HG03135 (cell line): ENCODE measurements at regions not wholly inside any gene's neighbourhood (a gene's known extent, or its start where the extent isn't known, plus 50 kb on each side); places are given as distances from the start of the nearest gene placed in this dataset.
"Not testable (repeated sequence)": the region's sequence is repeated elsewhere in the genome, so short reads cannot be mapped to it uniquely, and the experiment has no call there.

Experiments
- ATAC-seq: cut with Tn5 transposase; IDR thresholded peaks from one replicate; pipeline ENCODE4 v1.9.1; 2021; ENCODE audit warnings: mild to moderate bottlenecking, moderate library complexity; ENCODE audit not compliant: unreplicated experiment

DNA sequence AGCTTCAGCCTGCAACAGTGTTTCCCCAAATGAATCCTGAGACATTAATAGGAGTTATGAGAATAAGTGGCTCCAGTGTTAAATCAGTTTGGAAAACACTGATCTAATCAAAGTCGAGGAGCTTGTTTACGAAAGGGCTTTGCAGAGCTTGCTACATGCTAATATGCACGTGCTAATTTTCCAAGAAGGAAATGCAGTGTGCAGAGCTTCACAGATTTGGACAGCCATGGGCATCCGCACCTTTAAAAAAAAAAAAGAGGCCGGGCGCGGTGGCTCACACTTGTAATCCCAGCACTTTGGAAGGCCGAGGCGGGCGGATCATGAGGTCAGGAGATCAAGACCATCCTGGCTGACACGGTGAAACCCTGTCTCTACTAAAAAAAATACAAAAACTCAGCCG, 79.7 kb upstream of the LMO2 start:
- not testable (repeated sequence) for ATAC-seq

DNA sequence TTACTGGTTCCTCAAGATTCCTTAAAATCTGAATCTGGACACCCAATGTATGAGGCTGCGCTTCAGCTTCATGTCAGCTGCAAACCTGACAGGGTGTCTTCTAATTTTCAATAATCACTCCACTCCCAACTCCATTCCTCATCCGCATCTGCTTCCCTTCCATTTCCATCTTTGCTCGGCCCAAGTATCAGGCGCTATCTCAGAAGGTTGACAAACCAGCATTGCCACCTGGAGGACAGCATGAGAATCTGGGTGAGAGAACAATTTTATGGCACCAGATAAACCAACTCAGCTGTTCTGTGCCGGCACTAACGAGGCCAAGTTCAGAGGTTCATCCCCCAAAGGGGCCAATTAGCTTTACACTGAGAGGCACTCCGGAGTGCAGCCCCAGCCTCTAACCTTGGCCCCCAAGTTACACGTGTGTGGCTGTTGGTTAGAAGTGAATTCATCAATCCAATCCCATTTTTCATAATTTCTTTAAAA, 79.1 kb upstream of the LMO2 start:
- no peak for ATAC-seq

- ATAC-seq = no peak
Measured at GRCh38 chr11:33967451-33967850, 75.6 kb upstream of the LMO2 start.

GRCh38 chr11:33965032-33965431, 73.2 kb upstream of the LMO2 start:
- ATAC-seq = no peak

- no peak for ATAC-seq
Measured at GRCh38 chr11:33959855-33960400, 68.1 kb upstream of the LMO2 start.

DNA sequence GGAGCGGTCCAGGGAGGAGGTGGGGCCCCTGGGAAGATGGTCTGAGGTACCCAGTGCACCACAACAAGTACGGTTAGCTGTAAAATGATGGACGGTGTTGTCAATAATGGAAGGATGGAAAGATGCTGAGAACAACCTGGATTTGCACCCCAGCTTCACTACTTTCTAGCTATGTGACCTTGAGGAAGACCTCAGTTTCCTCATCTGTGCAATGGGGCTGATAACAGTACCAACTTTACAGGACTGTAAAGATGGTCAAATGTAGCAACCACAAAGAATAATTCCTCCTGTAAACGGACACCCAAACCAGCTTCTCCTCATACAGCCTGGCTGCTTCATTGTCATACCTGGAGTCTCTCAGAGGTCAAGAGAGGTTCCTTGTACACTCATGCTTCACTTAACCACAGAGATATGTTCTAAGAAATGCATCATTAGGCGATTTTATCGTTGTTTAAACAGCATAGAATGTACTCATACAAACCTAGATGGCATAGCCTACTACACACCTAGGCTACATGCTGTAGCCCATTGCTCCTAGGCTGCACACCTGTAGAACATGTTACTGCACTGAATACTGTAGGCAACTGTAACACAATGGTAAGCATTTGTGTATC, 65.5 kb upstream of the LMO2 start:
- no peak for ATAC-seq

DNA sequence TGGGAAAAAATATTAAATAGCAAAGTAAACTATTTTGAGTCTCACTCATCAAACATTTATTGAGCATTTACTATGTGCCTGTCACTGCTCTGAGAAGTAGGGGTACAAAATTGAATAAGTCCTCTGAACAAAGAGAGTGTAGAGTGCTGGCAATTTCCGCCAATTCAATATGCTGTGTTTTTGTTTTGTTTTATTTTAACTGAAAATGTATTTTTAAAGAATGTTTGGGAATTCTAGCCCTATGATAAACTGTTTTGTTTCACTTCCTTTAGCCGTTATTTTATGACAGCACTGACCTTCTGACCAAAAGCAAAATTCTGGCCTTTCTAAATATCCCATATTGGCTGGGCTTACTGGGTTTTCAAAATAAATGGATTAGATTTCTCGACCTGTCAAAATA, 64.7 kb upstream of the LMO2 start:
- no peak for ATAC-seq

- no peak for ATAC-seq
Measured at GRCh38 chr11:33953289-33953688, 61.4 kb upstream of the LMO2 start.

DNA sequence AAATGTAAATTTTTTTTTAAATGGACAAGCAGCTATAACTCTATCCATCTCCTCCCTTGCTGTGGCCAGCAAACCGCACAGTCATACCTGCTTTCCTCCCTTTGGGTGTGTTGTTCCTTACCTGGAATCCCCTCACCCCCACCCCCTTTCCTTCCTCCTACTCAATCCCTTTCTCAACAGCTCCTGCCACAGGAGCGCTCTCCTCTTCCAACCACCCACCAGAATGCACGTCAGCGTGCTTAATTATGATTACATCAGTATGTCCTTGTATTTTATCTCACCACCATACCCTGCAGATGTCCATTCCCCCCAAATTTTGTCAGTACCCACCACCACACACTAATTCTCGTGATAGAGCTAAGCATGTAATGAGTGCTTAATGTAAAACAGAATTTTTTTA, 60.9 kb upstream of the LMO2 start:
- no peak for ATAC-seq

DNA sequence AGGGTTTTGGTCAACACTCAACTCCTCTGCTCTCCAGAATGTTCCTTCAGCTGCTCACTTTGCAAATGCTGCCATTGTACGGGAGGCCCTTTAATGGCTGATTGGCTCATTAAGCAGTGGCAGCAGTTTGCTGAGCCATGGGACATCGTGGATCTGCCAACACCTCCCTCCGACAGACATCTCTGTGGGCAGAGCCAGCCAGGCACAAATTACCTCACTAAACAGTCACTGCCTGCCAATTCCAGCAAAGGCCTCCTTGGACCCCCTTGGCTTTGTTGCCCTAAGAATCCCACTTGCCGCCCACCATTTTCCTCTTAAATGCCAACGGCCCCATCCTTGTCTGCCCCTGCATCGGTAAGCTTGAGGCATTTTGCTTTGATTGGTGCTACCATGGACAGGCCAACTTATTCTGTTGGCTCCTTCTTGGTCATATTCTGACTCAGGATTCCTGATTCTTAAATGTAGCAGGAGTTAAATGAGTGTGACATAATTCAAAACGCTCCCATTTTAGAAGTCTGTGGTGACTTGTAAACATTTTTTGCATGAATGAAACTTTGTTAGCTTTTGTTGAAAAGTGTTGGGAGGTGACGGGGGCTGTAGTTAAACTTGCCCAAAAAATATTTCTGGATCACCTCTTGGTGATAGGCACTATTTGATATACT, 57.5 kb upstream of the LMO2 start:
- ATAC-seq = no peak

GRCh38 chr11:33948494-33948893, 56.6 kb upstream of the LMO2 start:
- ATAC-seq = no peak

DNA sequence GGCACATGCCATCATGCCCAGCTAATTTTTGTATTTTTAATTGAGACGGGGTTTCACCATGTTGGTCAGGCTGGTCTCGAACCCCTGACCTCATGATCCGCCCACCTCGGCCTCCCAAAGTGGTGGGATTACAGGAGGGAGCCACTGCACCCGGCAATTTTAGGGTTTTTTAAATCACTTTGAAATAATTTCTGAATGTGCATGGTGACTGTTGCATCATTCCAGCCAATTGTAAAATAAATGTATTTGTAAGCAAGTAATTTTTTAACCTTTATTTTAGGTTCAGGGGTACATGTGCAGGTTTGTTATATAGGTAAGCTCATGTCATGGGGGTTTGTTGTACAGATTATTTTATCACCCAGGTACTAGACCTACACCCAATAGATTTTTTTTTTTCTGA, 56.0 kb upstream of the LMO2 start:
- not testable (repeated sequence) for ATAC-seq

DNA sequence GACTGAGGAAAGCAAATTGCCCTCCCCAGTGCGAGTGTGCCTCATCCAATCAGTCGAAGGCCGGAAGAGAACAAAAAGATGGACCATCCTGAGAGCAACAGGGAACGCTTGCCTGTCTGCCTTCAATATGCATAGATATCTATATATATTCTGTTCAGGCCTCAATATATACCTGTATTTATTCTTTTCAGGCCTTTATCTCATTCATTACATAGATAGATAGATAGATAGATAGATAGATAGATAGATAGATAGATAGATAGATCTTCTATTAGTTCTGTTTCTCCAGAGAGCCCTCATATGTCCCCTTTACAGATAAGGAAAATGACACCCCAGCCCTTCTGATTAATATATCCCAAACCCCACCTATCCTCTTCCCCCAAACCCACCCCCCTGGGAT, 55.1 kb upstream of the LMO2 start:
- ATAC-seq = no peak

DNA sequence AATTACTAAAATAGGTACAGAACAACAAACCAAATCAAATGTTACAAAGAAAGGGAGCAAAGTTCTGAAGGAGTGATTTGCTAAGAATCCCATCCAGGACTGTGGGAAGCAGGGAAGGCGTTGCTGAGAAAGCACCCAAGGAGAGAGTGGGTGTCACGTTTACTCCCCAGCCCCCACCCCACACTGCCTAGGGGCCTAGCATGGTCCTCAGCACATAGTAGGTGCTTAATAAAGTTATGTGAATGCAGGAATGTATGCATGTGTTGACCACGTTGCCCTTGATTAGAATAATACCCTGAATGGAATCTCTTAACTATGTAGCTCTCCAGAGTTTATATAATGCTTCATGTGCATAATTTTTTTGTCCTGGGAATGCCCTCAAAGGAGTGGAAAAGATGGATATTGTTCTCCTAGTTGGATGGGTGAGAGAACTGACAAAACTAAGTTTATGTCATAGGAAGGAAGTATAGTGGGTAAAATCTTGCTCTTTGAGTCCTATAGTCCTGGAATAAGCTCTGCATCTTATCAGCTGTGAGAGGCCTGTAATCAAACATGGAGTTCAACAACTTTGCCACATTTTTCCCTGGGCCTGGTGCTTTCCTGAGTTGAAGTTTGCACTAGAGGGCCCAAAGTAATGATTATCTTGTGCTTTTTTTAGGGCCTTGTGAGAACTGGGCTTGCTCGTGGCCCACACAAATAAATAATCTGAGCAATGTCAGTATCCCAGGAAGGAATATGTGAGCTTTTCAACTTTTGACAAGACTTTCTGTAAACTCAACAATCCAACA, 53.8 kb upstream of the LMO2 start:
- ATAC-seq = no peak

- ATAC-seq = no peak
Measured at GRCh38 chr11:33944693-33945424, 53.0 kb upstream of the LMO2 start.

DNA sequence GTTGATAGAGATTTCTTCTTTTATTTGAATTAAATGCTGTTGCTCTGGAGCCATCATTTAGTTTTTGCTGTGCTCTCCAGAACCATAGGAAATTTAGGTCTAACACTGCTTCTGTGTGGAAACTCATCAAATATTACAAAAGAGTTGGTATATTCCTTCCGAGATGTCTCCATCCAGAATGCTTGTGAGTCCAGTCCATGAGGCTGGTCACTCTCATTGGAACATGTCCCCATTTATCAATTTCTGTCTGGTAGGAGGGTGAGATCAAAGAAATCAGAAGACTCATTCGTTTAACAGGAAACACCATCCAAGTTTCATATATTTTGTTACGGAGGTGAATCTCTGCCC, 52.4 kb upstream of the LMO2 start:
- ATAC-seq = no peak

- ATAC-seq = peak; percentile 46
Measured at GRCh38 chr11:33942954-33943353, 51.1 kb upstream of the LMO2 start.

DNA sequence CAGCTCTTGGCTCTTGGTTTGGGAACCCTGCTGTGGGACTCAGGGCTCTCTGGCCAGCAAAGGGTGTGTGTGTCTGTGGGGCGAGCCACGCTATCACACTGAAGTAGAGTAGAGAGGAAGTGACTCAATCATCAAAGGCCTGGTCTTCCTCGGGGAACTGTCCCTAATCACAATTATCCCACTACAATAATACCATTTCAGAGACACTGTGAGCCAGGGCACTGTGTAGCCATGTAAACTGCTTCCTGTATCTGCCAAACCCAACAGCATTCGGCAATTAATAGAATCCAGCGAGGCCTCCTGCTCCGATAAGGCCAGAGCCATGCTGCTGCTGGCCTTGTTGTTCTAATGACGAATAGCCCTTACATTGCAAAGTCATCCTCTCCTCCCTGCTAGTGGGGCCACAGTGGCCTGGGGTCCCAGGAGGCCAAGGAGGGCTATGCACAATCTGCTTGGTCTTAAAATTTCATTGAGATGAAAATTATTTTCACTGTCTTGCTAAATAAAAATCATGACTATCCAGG, 49.8 kb upstream of the LMO2 start:
- no peak for ATAC-seq
